NCI-H345 (cell line): ENCODE measurements at regions not wholly inside any gene's neighbourhood (a gene's known extent, or its start where the extent isn't known, plus 50 kb on each side); places are given as distances from the start of the nearest gene placed in this dataset.
"Not testable (repeated sequence)": the region's sequence is repeated elsewhere in the genome, so short reads cannot be mapped to it uniquely, and the experiment has no call there.

Experiments used
- DNase-seq: peaks from one replicate; lab custom pipeline; 2025; lab: John Stamatoyannopoulos, UW

DNA sequence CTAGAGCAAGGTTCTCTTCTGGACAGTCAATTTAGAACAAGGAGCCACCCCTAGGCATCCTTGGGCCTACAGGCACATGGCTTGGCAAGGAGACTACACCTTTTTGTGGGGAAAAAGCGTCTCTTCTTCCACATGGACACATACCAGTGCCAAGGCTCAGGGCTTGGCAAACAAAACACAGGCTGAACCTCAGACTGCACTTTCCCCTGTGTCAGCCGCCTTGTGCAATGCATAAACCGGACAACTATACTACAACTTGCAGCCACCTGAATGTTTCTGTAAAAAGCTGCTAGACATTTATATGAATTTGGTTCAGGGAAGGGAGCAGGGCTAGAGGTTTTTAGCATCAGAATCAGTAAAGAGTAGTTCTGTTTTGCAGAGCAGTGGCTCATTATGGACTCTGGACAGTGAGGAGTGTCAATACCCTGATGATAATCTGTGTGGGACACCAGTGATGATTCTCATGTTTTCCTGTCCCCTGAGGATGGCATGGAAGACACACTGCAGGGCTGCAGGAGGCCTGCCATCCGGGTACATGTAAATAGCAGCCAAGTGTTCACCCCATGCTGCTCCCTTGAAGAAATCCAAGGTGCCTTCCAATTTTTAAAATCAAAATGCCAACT is 118.9 kb downstream of the GATA3 start:
- DNase-seq, result no peak

DNA sequence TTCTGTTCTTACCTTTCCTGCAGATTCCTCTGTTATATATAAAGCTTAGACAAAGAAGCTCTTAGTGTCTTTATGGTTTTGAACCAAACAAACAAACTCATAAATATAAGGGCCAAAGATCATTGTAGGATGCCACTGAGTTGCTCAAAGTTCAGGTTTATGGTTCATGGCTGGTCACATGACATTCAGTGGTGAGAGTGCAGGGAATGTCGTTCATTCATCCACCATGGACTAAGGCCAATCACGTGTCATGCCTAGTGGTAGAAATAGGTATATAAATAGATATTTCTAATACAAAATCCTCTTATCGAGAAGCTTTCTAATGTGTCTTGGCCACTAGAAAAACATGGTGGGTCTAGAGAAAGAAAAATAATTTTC is 119.4 kb downstream of the GATA3 start:
- DNase-seq, result no peak

DNA sequence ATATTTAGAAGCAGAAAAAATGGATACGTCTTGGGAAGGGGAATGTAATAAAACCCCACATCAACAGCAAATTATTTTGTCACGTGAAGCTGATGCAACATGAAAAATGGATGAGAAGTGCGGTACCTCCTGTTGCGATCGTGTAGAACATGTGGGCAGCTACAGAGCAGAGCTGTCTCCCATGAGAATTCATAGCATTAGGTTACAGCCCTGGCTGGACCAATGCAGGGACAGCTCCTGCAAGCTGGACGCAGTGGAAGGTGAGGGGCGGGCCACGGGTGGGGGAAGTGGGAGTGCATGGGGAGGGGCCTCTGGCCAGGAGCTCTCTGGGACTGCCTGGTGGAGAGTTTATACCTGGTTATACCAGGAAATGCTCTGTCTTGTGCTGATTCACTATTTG is 120.3 kb downstream of the GATA3 start:
- no peak for DNase-seq

DNA sequence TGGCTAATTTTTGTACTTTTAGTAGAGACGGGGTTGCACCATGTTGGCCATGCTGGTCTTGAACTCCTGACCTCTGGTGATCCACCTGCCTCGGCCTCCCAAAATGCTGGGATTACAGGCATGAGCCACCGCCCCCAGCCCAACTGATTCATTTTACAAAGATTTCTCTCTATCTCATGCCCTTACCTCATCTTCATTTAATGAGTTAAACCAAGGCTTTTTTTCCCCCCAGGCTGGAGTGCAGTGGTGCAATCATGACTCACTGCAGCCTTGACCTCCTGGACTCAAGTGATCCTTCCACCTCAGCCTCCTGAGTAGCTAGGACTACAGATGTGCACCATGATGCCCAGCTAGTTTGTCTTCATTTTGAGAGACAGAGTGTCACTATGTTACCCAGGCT is 123.0 kb downstream of the GATA3 start:
- not testable (repeated sequence) for DNase-seq

DNA sequence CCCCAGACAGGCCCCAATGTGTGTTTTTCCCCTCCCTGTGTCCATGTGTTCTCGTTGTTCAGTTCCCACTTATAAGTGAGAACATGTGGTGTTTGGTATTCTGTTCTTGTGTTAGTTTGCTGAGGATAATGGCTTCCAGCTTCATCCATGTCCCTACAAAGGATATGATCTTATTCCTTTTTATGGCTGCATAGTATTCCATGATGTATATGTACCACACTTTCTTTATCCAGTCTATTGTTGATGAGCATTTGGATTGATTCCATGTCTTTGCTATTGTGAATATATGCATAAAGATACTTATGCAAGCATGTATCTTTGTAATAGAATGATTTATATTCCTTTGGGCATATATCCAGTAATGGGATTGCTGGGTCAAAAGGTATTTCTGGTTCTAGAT is 125.3 kb downstream of the GATA3 start:
- DNase-seq, result not testable (repeated sequence)

DNA sequence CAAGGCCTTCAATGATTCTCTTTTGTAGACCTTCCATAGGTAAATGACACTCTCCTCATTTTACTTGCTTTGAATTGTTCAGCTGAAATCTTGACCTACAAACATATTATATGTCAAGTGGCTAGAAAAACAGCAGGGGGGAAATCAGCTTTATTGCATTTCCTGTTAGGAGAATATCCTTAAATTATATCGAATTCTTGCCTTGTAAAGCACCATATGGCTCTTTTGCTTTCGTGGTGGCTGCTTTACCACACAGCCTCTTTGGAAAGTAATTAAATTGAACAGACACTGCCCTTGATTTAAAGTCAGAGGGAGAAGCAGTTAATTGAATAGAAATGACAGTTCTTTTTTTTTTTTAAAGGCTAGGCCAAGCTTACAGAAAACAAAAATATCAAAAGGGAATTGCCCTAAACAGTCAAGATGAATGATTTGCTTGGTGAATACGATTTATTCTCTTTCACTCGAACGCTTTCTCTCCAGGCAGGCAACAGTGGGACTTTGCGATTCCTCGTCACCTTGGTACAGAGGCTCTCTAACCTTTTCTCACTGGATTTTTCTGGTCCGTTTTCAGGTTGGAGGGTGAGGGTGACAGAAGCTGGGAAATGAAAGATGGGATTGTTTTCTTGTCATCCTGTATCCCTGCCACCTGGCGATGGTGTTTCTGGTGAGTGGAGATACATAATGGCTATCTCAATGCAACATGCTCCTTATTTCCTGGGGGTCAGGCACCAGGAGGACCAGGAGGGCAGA is 126.0 kb downstream of the GATA3 start:
- DNase-seq, result no peak

DNA sequence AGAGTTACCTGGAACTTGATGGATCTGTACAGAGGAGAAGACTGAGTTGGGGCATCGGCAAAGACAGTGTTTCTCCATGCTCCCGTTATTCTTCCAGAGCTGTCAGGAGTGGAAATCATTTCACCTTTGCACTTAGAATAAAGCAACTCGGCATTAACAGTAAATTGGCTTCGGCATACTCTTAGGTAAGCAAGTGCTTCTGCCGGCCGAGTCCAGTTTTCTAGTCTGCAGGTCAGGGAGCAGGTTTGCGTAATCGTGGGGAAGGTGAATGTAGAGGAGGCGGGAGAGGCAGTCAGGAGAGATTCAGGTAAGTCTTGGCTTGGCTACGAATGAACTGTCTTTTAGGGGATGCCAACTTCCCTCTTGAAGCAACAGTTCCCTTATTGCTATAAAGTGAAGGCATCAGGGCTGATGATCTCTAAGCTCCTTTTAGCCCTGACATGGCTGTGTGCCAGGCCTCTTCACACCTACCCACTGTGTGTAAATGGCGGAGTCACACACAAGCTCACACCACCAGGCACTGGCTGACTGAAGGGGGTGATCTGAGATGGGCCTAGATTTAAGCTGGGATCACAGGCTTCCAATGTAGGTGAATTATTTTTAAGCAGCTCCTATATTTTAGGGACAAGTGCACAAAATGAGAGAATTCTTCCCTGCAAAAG is 127.1 kb downstream of the GATA3 start:
- DNase-seq, result no peak

DNA sequence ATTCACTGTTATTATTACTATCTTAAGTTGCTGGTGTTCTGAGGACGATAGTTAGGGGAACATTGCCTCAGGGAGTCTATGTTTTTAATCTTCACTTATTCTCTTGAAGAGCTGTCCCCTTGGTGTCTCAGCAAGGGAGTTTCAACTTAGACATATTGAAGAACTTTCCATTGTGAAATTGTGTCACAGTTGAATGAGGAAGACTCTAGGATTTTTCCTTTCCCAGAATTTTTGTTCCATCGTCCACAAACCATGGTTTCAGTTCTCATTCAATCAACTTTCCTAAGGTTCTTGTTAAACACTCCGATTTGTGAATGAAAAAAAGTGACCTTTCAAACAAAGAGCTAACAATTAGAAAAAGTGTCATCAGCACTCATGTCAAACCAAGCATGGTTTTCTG is 128.3 kb downstream of the GATA3 start:
- DNase-seq, result no peak

DNA sequence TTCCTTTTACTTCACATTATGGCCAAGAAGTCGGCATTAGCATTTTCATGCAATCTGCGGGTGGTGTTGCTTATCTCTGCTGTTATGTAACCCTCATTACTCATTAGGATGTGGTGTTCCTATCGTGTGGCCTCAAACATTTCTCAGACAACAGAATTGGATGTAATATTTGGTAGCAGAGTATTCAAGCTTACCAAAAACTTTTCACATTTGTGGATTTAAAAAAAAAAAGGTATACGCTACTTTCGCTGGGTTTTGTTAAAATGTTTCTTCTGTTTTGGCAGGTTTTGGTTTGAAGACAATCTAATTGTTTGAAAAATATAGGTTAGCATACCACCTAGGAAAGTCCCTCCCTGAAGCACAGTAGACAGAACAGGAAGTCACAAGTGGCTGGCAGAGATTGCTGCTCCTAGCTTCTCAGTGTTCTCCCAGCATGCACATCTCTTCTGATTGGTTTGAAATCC is 128.8 kb downstream of the GATA3 start:
- no peak for DNase-seq

DNA sequence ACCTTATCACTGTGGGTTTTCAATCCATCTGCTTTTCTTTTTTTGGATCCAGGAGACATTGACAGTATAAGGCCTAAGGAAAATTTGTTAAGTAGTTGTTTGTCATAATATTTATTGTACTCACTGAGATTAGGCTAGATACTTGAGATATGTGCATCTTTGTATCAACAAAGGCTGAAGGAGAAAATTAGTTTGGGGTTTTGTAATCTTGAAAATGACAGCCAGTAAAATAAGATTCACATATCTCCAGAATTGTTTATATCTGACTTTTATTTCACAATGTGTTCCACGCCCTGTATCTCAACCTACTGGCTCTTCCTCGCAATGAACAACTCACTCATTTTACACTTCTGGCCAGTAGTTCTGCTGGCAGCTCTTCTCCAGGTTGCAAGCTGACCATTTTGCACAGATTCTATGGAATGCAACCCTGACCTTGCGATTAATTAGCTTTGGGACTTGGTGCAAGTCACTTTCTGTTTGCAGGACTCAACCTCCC is 132.7 kb downstream of the GATA3 start:
- DNase-seq, result no peak

DNA sequence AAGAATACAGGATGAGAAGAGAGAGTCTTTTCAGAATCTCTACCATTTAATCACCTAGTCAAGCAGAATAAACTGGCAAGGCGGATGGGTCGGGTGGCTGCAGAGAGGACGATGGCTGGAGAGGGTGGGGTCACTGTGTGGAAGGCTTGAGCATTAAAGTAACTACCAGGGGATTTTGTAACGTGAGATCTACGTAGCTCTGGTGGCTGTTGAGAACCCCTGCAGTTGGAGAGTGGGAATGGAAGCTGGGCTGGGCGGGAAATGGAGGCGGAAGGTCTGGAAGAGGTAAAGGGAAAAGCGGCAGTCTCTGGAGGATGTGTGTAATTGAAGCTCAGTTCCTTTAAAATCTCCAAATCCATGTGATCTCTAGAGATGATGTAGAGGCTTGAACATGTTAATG is 135.0 kb downstream of the GATA3 start:
- DNase-seq, result no peak

DNA sequence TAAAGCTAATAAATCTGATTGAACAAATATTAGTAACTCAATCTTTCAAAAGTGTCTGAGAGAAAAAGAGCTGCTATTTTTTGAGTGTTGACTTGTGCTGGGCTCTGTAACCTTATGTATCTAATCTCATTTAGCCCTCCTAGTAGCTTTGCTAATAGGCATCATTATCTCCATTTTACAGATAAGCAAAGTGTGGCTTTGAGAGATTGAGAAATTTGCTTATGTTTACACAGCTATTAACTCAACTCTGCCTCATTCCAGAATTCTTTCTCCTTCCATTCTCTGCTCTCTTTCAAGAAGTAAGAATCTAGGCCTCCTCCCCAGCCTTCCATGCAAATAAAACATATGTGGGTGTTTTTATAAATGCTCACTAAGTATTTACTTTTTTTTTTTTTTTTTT is 137.8 kb downstream of the GATA3 start:
- DNase-seq, result no peak

DNA sequence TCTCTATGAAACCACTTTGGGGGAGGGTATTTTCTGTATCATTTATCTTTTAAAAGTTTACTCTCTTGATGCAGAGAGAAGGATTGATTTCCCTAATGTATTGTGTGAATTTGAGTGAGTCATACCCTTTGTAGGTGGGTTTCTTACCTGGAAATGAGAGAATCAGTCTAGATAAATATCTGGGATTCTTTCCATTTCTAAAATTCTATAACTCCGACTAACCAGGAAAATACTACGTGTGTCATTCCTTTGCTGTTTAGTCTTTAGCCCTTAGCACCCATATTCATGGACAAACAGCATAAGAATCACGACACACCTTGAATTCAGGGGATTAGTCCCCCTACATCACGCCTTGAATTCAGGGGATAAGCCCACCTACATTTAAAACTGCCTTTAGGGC is 139.1 kb downstream of the GATA3 start:
- no peak for DNase-seq

DNA sequence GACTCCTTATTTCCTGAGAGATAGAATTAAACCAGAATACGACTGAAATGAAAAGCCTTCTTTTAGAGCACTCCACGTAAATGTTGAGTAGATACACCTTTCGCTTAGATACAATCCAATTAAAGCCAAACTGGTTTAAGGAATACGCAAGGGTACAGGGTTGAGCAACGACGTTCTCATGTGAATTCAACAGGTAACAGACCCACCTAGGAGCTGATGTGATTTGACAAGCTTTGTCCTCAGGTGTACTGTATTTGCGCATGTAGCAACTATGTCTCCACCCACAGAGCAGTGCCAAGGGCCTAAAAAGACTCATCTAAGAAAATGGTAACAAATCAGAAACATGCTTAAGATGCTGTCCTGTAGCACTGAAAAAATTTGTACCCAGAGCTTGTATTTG is 139.6 kb downstream of the GATA3 start:
- DNase-seq, result no peak

DNA sequence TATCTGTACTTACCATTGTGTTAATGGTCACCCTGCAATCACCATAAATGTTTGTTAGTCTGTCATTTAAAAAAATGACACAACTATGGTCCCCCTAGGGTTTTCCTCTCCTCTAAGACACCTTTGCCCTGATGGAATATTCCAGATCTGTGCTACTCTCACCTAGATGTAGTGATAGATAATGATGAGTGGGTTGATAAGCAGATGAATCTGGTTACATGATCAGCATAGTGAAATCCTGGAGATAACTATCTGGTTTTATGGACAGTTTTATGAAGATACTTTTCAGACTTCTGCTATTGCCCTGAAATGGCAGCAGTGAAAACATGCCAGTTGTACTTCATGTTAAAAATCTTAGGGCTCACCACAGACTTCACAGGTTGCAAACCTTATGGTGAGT is 152.4 kb downstream of the GATA3 start:
- no peak for DNase-seq

DNA sequence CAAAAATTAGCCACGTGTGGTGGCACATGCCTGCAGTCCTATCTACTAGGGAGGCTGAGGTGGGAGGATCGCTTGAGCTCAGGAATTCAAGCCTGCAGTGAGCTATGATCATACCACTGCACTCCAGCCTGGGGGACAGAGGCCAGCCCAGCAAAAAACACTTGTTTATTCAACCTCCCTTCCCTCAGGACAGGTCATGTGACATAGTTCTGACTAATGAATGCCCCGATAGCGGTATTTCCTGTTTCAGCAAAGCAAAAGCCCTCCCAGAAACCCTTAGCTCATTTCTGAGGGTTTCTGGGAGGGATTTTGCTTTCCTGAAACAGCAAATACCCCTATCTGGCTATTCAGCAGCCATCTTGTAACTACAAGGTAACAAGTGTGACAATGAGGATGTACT is 157.1 kb downstream of the GATA3 start:
- no peak for DNase-seq

DNA sequence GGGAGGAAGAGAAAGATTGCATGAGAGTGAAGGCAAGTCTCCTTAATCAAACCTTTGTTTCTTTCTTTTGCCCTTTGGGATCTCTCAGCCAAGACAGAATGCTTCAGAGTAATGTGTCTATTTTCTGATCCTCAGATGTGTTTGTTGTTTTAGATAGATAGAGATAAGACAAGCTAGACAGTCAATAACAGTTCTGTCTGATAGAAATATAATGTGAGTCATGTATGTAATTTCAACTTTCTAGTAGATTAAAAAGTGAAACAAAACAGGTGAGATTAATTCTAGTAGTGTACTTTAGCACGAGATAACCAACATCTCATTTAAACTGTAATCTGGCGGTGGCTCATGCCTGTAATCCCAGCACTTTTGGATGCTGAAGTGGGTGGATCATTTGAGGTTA is 159.2 kb downstream of the GATA3 start:
- DNase-seq, result no peak

DNA sequence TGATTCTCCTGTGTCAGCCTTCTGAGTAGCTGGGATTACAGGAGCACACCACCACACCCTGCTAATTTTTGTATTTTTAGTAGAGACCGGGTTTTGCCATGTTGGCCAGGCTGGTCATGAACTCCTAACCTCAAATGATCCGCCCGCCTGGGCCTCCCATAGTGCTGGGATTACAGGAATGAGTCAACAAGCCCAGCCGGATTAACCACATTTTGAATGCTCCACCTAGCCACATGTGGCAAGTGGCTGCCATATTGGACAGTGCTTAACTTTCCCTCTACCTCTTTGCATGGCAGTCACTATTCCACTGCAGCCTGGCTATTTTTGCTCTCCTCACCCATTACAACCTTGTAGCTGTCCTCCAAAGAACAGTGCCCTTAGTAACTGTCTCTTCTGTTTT is 160.1 kb downstream of the GATA3 start:
- no peak for DNase-seq

DNA sequence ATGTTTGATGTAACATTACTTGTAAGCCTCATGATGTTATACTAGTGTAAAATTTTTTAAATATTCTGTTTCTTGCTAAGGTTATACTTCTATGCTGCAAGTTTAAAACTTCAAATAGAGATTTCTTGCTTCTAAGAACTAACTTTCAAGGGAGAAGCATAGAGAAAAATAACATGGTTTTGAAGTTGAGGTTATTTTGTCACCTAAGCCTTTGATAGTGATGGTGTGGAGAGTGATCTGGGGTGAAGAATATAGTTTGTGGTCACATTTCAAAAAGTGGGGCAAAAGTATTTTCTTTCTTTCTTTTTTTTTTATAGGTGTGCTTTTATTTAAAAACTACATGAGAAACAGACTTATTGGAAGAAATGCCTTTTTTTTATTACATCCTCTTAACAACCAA is 162.4 kb downstream of the GATA3 start:
- DNase-seq, result no peak

DNA sequence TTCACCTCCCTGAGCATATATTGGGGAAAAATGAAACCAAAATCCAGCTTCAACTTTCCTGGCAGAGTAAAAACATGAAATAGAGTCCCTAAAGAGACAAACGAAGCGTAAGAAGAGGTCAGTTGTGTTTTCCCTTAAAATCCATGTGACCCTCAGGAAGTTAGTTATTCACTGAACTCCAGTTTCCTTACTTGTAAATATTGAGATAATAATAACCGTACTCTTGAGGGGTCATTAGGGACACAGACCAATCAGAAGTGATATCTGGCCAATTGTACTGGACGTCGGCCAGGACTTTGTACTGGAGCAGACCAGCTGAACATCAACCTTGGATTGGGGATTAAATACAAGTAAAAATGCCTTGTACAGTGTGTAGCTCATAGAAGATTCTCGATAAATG is 167.0 kb downstream of the GATA3 start:
- no peak for DNase-seq

DNA sequence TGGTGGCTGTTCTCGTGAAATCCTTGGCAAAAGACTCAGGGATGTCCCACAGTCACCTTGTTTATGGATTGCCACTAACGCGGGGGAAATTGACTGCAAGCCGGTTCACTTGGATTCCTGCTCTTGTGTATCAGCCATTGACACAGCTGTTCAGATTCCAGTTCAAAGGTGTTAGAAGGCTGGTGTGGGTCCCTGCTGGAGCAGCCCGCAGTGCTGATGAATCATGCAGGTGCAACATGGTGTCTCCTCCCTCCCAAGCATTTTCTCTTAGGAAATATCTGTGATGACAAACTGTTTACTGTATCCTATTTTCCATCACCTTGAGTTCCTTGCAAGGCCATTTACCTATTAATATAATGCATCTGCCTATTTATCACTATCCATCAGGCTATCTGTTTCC is 170.1 kb downstream of the GATA3 start:
- DNase-seq, result no peak

DNA sequence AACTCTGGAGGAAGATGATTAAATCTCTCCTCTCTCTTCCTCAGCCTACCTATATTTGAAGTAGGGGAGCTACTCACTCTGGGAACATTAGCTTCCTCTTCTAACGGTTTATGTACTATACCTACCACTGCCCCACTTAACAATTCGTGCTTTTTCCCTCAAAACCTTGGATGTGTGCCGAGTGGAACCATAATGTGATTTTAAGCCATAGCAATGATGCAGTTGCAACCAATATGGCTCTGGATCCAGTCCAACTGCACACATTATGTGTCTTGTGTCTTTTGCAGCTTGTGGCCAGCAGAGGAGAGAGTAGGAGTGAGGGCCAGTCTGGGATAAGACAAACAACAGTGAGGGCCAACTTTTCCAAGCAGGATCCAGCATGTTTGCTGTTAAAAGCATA is 170.7 kb downstream of the GATA3 start:
- no peak for DNase-seq

DNA sequence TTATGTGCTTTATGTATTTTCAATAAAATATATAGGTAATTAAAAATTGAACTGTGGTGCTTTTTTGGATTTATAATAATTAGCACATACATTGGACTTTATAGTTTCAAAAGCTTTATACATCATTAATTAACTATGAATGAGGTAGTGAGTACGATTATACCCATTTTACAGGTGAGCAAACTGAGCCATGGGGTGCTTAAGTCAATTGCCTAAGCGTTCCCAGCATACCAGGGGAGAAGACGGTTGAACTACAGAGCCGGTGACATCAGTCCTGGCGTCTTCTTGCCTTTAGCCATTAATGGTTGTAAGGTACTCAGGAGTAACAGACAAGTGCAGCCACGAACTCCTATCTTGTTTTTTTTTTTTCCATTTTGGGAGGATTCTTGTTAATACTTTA is 172.8 kb downstream of the GATA3 start:
- DNase-seq, result no peak
